NCI-H524 treated with DMSO at 0.1 percent for 48 hours (cell line): ENCODE measurements at regions not wholly inside any gene's neighbourhood (a gene's known extent, or its start where the extent isn't known, plus 50 kb on each side); places are given as distances from the start of the nearest gene placed in this dataset.

Experiments used
- DNase-seq: peaks from one replicate; lab custom pipeline; 2025; lab: John Stamatoyannopoulos, UW

DNA sequence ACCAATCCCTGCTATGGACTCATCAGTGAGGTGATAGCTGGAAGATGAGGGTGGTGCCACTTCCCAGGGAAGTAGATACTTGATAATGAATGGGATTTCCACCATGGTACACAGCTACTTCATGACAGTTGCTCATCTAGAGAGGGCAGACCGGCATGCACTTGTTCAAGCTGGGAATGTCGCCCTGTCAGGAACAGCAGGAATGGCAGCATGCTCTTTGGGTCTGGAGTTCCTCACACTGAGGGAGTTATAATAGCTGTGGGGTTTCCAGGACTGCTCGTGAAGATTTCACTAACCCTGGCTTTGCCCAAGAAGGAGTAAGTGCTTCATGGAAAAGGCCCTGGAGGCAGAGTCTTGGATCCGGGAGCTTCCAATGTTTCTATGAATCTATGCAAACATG is 129.2 kb downstream of the PSMG1 start:
- no peak for DNase-seq

DNA sequence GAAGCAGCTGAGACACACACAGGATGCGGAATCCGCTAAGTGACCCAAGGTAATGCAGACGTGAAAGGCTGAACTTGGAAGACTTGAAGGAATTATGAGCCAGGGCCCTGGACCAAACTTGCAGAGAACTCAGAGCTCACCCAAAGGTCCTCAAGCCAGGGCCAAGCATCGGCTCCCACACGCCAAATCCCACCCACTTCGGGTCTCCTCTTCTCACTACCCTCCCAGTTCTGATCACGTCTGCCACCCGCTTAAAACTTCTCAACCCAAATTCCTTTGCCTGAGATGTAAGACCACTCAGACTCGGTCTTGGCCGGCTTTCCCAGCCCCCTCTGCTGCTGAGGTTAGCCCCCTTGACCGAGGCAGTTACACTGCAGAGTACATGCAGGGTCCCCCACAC is 130.1 kb downstream of the PSMG1 start:
- DNase-seq, result no peak

- no peak for DNase-seq
Measured at GRCh38 chr21:39052718-39053117, 130.5 kb downstream of the PSMG1 start.

GRCh38 chr21:39051588-39051949 is 131.7 kb downstream of the PSMG1 start:
- no peak for DNase-seq

- no peak for DNase-seq
Measured at GRCh38 chr21:39050841-39051587, 132.2 kb downstream of the PSMG1 start.

DNA sequence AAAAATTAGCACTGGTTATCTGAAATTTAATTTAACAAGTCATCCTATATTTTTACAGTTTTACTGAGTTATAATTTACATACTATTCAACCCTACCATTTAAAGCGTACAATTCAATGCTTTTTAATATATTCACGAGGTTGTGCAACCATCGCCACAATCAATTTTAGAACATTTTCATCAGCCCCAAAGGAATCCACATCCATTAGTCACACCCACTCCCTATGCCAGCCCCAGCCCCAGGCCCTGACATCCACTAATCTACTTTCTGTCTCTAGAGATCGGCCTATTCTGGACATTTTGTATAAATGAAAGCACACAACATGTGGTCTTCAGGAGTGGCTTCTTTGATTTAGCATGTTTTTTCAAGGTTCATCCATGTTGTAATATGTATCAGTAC is 134.7 kb downstream of the PSMG1 start:
- no peak for DNase-seq

GRCh38 chr21:39048064-39048463 is 135.2 kb downstream of the PSMG1 start:
- no peak for DNase-seq

DNA sequence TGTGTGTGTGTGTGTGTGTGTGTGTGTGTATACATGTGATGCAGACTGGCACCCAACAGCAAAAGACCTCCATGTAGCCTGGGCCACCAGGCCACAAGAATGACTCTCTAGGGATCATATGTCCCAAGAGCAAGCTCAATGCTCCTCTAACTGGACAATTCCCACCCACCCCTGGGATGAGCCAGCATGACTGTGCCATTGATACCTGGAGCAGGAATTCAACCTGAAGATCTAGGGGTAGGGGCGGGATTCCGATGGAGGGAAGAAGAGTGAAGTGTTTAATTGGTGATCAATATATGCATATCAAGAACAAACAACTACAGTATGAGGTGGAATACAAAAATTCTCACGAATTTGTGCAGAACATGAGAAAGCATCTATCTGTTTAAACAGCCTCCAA is 136.2 kb downstream of the PSMG1 start:
- no peak for DNase-seq

DNA sequence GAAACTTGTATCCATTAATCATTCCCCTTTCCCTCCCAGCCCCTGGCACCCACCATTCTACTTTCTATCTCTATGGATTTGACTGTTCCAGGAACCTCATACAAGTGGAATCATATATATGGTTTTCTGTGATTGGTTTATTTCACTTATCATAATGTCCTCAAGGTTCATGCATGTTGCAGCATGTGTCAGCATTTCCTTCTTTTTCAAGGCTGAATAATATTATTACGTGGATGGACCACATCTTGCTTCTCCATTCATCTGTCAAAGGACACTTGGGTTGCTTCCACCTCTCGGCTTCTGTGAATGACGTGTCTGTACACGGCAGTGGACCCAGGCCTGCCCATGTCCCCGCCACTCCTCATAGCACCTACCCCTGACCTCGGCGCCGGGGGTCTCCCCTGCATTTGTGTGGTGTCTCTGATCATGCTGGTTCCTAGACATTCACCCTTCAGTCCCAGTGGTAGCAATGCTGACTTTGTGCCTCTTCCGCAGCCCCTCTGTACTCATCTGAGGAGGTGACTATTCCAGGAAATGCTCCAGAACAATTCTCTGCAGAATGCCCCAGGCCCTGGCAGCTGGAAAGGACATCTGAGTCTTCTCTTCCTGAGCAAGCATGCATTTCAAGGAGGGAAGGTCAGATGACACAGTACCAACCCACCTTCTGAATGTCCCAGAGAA is 136.9 kb downstream of the PSMG1 start:
- DNase-seq, result no peak

DNA sequence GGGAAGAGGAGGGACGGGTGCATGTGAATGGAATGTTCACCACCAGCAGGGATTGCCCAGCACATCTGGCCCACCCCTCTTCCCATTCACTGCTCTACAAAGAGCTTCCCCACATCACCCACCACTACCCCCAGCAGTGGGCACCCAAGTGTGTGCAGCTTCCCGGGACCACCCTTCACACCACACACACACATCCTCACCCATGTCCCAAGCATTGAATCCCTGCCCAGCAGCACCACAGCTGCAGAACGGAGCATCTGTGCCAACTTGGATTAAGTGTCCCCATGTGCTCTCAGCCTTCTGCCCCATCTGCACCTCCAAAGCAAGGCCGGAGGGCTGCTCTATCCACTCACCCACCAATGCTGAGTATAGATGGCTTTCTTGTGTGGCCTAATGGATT is 141.4 kb downstream of the PSMG1 start:
- peak; percentile 80 for DNase-seq

DNA sequence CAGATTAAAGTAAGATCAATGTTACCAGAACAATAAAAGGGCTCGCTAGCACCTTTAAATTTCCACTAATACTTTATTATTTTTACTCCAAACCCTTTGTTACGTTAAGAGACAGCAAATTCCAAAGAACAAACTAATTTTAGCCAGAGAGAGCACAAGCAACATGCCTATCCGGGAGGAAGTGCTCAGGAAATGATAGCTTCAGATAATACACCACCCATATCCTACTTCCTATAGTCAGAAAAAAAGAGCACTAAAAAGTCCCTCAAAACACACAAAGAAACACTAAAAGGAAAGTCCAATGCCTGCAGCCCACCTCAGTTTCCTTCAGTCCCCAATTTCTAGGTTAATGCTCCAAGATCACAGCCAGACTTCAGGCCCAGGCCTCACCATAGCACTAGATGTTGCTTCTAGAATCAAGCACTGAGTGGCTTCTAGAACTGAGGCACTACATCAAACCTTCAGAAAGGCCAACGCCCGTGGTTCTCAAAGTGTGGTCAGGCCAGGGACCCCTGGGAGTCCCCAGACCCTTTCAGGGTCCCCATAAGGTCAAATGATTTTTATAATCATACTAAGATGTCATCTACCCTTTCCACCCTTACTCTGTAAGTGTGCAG is 142.6 kb downstream of the PSMG1 start:
- no peak for DNase-seq

DNA sequence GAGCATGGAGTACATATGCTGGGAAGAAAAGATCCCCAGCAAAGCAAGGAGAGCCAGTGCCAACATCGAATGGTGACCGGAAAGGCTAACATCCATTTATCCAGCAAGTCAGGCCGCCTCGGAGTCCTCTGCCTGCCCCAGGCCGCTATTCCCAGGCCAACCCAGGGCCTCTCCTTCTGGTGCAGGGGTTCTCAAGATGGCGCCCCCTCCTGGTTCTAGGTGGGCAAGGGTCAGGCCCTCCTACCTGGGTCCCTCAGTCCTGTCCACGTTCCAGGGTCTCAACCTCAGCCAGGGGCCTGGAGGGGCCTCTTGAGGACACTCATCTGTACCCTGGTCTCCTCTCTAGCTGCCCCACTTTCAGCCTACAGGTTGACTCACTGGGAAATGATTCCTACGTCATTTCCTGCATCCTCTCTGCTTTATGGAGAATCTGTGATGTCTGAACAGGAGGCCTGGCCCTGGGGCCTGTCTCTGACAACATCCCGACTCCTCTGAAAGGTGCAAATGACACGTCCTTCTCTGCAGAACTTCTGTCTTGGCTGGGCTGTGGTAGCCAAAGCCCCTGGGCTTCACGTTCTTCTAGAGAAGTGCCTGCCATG is 145.3 kb downstream of the PSMG1 start:
- DNase-seq, result no peak

GRCh38 chr21:39036581-39036980 is 146.7 kb downstream of the PSMG1 start:
- DNase-seq, result no peak

GRCh38 chr21:39034590-39035536 is 148.4 kb downstream of the PSMG1 start:
- no peak for DNase-seq

DNA sequence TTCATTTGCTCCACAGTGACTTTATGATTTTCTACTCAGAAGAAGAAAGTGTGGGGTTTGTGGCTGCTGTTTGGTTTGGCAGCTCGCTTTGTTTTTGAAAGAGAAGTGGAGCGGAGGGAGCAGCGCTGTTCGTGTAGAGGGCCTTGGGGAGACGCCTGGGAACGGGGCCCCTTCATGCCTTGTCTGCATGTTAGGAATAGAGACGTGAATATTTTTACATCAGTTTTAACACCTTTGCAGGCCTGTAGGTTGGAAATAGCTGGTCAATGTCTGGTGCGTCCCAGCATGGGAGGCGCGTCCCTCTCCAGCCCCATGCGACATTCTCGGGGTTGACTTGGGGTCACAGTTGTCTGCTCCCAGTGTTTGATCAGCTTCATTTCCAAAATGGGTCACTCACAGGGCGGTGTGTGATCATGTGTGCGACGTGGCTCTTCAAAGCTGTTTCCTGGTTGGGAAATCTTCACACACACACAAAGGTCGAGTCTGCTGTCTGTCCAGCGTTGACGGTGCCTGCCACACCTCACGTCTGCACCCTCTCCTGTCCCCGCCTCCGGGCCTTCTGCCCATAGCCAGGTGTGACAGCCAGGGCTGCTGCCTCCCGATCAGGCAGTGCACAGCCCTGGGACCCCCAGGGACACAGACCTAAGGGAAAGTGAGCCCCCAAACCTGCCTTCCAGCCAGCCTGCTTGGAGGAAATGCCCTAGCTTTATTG is 149.2 kb downstream of the PSMG1 start:
- DNase-seq, result no peak

- no peak for DNase-seq
Measured at GRCh38 chr21:39029900-39030884, 153.1 kb downstream of the PSMG1 start.

- DNase-seq, result no peak
Measured at GRCh38 chr21:39029086-39029755, 154.0 kb downstream of the PSMG1 start.

DNA sequence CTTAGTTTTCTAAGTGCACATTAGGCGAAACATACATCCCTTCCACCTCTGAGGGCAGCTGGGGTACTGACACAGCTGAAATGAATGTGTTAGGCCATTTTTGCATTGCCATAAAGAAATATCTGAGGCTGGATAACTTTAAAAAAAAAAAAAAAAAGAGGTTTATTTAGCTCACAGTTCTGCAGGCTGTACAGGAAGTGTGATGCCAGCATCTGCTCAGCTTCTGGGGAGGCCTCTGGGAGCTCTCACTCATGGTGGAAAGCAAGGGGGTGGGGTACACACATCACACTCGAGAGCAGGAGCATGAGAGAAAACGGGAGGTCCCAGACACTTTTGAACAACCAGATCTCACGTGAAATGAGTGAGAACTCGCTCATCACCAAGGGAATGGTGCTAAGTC is 158.1 kb downstream of the PSMG1 start:
- DNase-seq, result no peak

GRCh38 chr21:39024538-39024937 is 158.7 kb downstream of the PSMG1 start:
- DNase-seq, result no peak
